ENCODE measurements at regions not wholly inside any gene's neighbourhood (a gene's known extent, or its start where the extent isn't known, plus 50 kb on each side); places are given as distances from the start of the nearest gene placed in this dataset.

DNA sequence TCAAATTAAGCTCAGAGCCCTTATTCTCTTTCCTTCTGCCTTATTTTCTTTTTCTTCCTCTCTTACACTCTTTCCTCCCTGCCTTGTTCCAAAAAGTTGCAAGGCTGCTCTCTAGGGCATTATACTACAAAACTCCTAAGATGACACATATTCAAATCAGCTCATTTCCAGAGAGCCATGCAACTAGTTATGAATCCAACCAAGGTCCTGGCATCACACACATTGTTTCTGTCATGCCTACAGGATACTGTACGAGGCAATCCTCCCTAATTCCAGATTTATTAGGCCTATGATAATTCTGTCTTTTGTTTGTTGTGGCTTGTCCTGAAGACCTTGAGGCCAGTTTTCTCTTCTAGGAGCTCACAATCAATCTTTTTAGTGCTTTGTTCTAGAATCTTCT lies 87.0 kb upstream of the TBCA start:
- in situ Hi-C loops (cut with MboI): no loop called here
- intact Hi-C loops (cut with micrococcal nuclease): loop anchor here (10.0 kb wide), 1 partner anchor 122 kb away; no protein-coding TSS in a partner anchor
- WGBS (ENCODE audit: insufficient coverage, low coverage, missing lambda C conversion rate): 0% methylated on average over 1 of the region's 1 CpG

More for the DNA sequence above, 87.0 kb upstream of the TBCA start:
- CTCF ChIA-PET (ENCODE audit: low intra/inter-chr PET ratio): no interaction called here
- FAIRE-seq: no peak
- TF ChIP-seq L3MBTL2 (IDR thresholded peaks at IDR 0.05) (no peak), RBM14 (IDR thresholded peaks at IDR 0.05; ENCODE audit: borderline replicate concordance, insufficient read depth, low read depth, low read length) (no peak), BRF1 (IDR thresholded peaks at IDR 0.05; ENCODE audit: borderline replicate concordance, extremely low read depth, insufficient read length) (no peak), KDM1A (IDR thresholded peaks at IDR 0.05) (no peak), ZBTB17 (CRISPR knock-in tag; IDR thresholded peaks at IDR 0.05) (no peak), SIN3B (IDR thresholded peaks at IDR 0.05; ENCODE audit: low read depth) (no peak), MBD2 (IDR thresholded peaks at IDR 0.05; ENCODE audit: borderline replicate concordance, low read depth) (no peak), PYGO2 (tag; IDR thresholded peaks at IDR 0.05) (no peak), ZNF224 (CRISPR knock-in tag; IDR thresholded peaks at IDR 0.05) (no peak), HNRNPK (IDR thresholded peaks at IDR 0.05; ENCODE audit: low read depth, low read length, poor library complexity, severe bottlenecking) (no peak), ID3 (CRISPR knock-in tag; IDR thresholded peaks at IDR 0.05) (no peak), ID3 (tag; IDR thresholded peaks at IDR 0.05) (no peak), FOXA1 (IDR thresholded peaks at IDR 0.05; ENCODE audit: borderline replicate concordance) (no peak), PKNOX1 (IDR thresholded peaks at IDR 0.05) (no peak)
- POLR2A ChIA-PET: no interaction called here
- Histone ChIP-seq H4K20me1 (replicated peaks; ENCODE audit: control insufficient read depth, insufficient read depth, low read length) (no peaks in the 10 kb centered on the region), H3K79me2 (ENCODE audit: control insufficient read depth, insufficient read depth, low read length) (no peaks in the 10 kb centered on the region), H3K9ac (ENCODE audit: insufficient read depth in 1 of 2, low read depth in 2 of 2, low read length in 2 of 2) (no peak overlapping the region), H3K4me2 (ENCODE audit: insufficient read depth, low read length) (no peak overlapping the region), H3K9me3 (replicated peaks; ENCODE audit: control insufficient read depth, insufficient read depth, low read depth, low read length) (no peaks in the 10 kb centered on the region), H3K4me3 (no peak overlapping the region), H3K4me1 (replicated peaks in 1 of 2; ENCODE audit: control insufficient read depth in 2 of 2, insufficient read depth in 2 of 2, low read length in 2 of 2) (no peaks in the 10 kb centered on the region), H3K27me3 (ENCODE audit: control insufficient read depth in 2 of 2, insufficient read depth in 2 of 2, low read length in 2 of 2) (peaks cover 25 to 40% of the 10 kb centered on the region in 2 experiments), H3K36me3 (ENCODE audit: control insufficient read depth, insufficient read depth, low read length) (no peaks in the 10 kb centered on the region), H3K9me1 (ENCODE audit: control insufficient read depth, insufficient read depth, low read length) (no peaks in the 10 kb centered on the region), H3K27ac (ENCODE audit: extremely low read depth, low read depth, low read length) (no peak overlapping the region), H2AFZ (ENCODE audit: low read depth, low read length) (no peak overlapping the region)
- ATAC-seq: no peak
- no peak for DNase-seq (ENCODE audit: extremely low read depth in 1 of 4, low spot score in 3 of 4)
- no TSS peak for BruUV-seq (replicated peaks)
